GM13976 (cell line): ENCODE measurements at regions not wholly inside any gene's neighbourhood (a gene's known extent, or its start where the extent isn't known, plus 50 kb on each side); places are given as distances from the start of the nearest gene placed in this dataset.

ENCODE experiments used
- DNase-seq: peaks from one replicate; pipeline ENCODE4 v3.0.0; 2012; ENCODE audit warnings: low spot score
- in situ Hi-C: fragments of 300-500 bp; cut with MboI; formaldehyde crosslinking; loops from one replicate; pipeline ENCODE4 v1.12.0; 2022; ENCODE audit warnings: low sequenced_read_pairs, mixed read lengths, inconsistent platforms; ENCODE audit not compliant: unreplicated experiment
- TF ChIP-seq, protein P1 (sequence below): IDR thresholded peaks from 2 replicates; pipeline ENCODE4 v1.5.1; 2012; ENCODE audit warnings: borderline replicate concordance, mild to moderate bottlenecking; ENCODE audit not compliant: insufficient read depth; ENCODE audit errors: extremely low read depth, missing control alignments, control extremely low read depth

DNA sequence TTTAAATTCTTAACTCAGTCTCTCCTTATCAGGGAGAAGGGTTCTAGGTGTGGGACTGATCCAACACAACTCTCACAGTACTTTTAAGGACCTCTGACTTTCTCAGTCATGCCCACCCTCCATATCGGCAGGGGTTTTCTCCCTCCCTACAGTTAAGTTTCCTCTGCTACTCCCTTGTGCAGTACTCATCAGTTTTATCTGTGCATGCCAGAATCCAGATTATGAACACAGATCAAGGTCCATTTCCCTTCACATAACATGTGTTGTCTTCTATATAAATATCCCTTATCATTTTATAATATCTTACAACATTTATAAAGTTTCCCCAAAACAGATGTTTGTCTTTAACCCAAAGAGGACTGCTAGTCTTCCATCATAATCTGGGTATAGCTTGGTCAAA lies 986.5 kb upstream of the ARRDC3 start:
- in situ Hi-C loops, result no loop called here
- TF ChIP-seq, protein P1, sequence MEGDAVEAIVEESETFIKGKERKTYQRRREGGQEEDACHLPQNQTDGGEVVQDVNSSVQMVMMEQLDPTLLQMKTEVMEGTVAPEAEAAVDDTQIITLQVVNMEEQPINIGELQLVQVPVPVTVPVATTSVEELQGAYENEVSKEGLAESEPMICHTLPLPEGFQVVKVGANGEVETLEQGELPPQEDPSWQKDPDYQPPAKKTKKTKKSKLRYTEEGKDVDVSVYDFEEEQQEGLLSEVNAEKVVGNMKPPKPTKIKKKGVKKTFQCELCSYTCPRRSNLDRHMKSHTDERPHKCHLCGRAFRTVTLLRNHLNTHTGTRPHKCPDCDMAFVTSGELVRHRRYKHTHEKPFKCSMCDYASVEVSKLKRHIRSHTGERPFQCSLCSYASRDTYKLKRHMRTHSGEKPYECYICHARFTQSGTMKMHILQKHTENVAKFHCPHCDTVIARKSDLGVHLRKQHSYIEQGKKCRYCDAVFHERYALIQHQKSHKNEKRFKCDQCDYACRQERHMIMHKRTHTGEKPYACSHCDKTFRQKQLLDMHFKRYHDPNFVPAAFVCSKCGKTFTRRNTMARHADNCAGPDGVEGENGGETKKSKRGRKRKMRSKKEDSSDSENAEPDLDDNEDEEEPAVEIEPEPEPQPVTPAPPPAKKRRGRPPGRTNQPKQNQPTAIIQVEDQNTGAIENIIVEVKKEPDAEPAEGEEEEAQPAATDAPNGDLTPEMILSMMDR, result no peak
- no peak for DNase-seq

DNA sequence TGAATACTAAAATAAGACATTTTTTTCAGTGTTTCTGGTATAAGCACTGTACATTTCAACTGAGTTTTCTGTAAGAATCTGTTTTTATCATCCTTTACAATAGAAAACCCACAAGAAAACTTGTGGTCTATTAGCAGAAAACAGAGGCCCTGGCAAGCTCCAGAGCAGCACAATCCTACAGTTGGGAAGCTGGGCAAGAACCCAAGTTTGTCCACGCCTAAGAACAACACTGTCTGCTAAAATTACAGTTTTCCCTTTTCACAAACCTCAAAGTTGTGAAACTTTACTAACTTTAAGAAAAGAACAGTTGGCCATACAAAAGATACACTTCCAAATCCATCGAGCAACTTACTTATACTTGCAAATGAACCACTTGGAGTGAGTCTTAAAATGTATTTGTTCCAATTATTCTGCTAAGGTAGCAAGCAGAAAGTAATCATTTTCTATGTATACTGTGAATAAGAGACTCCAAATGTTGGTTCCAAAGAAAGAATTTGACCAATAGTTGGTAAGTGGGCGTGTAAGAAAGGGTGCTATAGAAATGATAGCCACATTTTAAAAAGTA lies 982.0 kb upstream of the ARRDC3 start:
- no peak for DNase-seq
- TF ChIP-seq, protein P1, result no peak
- in situ Hi-C loops, result no loop called here

DNA sequence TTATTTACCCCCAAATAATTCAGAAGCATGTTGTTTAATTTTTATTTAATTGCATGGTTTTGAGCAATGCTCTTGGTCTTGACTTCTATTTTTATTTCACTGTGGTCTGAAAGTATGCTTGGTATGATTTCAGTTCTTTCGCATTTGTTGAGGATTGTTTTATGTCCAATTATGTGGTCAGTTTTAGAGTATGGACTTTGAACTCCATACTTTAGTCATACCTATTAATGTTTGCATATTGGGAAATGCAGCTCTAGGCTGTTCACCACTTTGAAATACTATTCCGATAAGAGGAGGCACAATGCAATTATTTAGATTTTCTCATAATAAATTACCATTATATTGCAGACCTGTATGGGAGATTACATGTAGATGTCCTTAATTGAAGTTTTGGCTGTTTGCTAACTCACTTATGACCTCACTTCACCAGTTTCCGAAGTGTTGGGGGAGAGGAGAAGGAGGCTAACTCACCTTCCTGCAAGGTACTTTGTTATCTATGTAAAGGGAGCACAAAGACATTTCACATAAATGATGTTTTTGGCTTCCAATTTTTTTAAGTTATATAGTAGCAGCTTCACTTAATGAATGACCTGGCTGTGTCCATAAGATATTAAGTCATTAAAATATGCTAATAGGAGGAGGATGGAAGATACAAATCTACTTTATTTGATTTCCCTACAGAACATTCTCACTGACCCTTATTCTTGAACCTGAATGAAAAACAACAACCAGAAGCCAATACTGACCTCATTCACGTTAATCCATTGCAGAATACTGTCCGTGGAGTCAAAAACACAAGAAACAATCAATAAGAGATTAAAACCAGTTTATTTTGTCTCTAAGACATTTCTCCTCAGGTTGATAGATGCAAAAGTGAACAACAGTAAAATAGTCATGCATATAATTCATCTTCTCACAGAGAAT lies 970.3 kb upstream of the ARRDC3 start:
- TF ChIP-seq, protein P1, result no peak
- no peak for DNase-seq
- in situ Hi-C loops, result no loop called here

DNA sequence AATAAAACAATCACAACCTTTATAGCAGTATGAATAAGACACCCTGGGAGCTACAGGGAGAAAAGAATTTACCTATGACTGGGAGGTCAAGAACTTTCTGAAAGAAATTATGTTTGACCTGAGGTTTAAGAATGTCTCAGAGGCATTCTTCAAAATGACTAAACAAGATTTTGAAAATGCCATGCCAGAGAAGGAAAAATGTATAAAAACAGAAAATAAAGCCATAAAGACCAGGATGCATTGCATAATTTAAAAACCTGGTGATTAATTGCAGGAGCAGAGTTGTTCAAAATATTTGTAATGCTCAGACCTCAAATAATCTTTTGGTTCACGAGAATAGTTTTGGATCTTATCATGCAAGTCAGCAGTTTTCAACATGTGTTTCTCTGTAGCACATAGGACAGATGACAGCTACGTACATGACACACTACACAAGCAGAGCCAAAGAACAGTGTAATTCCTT lies 954.7 kb upstream of the ARRDC3 start:
- no peak for DNase-seq
- in situ Hi-C loops, result no loop called here
- TF ChIP-seq, protein P1, result no peak

DNA sequence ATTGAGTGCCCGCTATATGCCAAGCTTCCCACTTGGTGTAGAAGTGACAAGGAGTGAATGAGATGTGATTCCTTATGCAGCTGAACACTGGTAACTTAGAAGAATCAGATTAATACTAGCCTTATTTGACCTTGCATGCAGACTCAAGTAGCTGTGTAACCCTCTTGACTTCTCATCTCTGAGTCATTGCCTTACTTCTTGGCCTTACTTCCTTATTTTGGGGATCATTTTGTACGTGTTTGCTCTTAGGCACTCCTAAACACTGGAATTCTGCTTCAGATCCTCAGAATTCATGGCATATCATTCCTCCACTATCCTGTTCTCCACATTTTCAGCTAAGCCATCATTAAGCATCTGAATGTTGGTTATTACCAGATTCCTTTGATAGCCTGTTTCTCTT lies 948.9 kb upstream of the ARRDC3 start:
- in situ Hi-C loops, result no loop called here
- TF ChIP-seq, protein P1, result no peak
- DNase-seq, result no peak

DNA sequence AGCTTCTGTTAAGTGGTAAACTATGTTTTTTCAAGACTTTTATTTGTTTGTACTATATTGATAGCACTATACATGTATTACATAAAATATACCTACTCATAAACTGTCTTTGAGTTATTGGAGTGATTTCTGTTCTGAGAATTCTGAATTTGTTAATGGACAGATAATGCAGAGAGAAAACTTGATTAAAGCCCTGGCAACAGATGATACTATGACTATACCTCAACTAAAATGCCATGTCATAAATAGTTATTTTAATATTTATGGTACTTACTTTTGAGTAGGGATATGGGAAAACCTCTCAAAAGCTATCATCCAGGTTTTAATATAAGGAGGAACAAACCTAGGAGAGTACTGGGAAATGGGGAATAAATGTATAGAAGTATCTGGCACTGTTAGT lies 947.2 kb upstream of the ARRDC3 start:
- TF ChIP-seq, protein P1, result no peak
- in situ Hi-C loops, result no loop called here
- no peak for DNase-seq
